ENCODE measurements at regions not wholly inside any gene's neighbourhood (a gene's known extent, or its start where the extent isn't known, plus 50 kb on each side); places are given as distances from the start of the nearest gene placed in this dataset.
"Not testable (repeated sequence)": the region's sequence is repeated elsewhere in the genome, so short reads cannot be mapped to it uniquely, and the experiment has no call there.

DNA sequence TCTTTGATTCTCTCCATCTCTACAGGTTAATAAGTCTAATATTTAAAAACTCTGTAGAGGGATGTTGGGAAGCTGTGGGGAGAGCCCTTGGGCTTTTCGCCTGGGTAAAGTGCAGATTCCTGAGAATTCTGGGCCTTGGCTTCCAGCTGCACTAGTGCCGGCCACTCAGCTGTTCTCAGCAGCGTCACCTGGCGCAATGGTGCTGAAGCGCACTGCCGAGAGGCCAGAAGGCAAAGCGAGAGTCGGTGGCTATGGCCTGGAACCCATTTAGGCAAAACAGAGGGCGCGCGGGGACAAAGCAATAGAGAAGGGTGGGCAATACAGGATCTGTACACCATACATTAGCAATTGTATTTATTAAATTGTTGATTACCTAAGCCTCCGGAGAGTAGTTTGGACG lies 168.7 kb downstream of the FAM72C start:
- TF ChIP-seq EZH2 (IDR thresholded peaks at IDR 0.05); POLR2AphosphoS5 (IDR thresholded peaks at IDR 0.05; ENCODE audit: low read depth, low read length); CTCF (IDR thresholded peaks at IDR 0.05 in 2 of 3, conservative IDR thresholded peaks at IDR 0.05 in 1 of 3; ENCODE audit: borderline replicate concordance in 1 of 3, insufficient read depth in 1 of 3, low read depth in 2 of 3, low read length in 2 of 3); MAX (IDR thresholded peaks at IDR 0.05); YY1 (IDR thresholded peaks at IDR 0.05; ENCODE audit: extremely low read depth, insufficient replicate concordance, low read depth, low read length); CEBPB (IDR thresholded peaks at IDR 0.05; ENCODE audit: low read depth); POLR2A (IDR thresholded peaks at IDR 0.05; ENCODE audit: borderline replicate concordance, extremely low read depth, insufficient read depth, insufficient read length); TCF7L2 (IDR thresholded peaks at IDR 0.05; ENCODE audit: borderline replicate concordance, extremely low read depth, insufficient read depth, insufficient read length); SIN3A (IDR thresholded peaks at IDR 0.05; ENCODE audit: low read depth): not testable (repeated sequence)
- TF ChIP-seq, protein P1, sequence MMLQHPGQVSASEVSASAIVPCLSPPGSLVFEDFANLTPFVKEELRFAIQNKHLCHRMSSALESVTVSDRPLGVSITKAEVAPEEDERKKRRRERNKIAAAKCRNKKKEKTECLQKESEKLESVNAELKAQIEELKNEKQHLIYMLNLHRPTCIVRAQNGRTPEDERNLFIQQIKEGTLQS (IDR thresholded peaks at IDR 0.05) = not testable (repeated sequence)

Measured in HCT116 (cell line).